NCI-H2081 (cell line): ENCODE measurements at regions not wholly inside any gene's neighbourhood (a gene's known extent, or its start where the extent isn't known, plus 50 kb on each side); places are given as distances from the start of the nearest gene placed in this dataset.

Source experiments
- DNase-seq, 2 experiments: peaks; one replicate each; lab custom pipeline; 2025; lab: John Stamatoyannopoulos, UW

GRCh38 chr9:108551030-108551841 lies 304.6 kb downstream of the ACTL7B start:
- DNase-seq: no peak

- no peak for DNase-seq
These were observed 305.7 kb downstream of the ACTL7B start for GRCh38 chr9:108550106-108550505.

- DNase-seq: no peak
These were observed 306.6 kb downstream of the ACTL7B start for GRCh38 chr9:108549184-108549583.

GRCh38 chr9:108547411-108548135 lies 308.2 kb downstream of the ACTL7B start:
- DNase-seq: no peak

- DNase-seq: no peak
These were observed 309.6 kb downstream of the ACTL7B start for GRCh38 chr9:108546215-108546614.

GRCh38 chr9:108545436-108545835 lies 310.4 kb downstream of the ACTL7B start:
- no peak for DNase-seq

GRCh38 chr9:108544866-108545265 lies 310.9 kb downstream of the ACTL7B start:
- no peak for DNase-seq

GRCh38 chr9:108543251-108543778 lies 312.5 kb downstream of the ACTL7B start:
- DNase-seq: no peak

GRCh38 chr9:108537756-108538155 lies 318.0 kb downstream of the ACTL7B start:
- no peak for DNase-seq

- DNase-seq: no peak
These were observed 318.8 kb downstream of the ACTL7B start for GRCh38 chr9:108536836-108537601.

- no peak for DNase-seq
These were observed 320.3 kb downstream of the ACTL7B start for GRCh38 chr9:108535526-108535925.

GRCh38 chr9:108534741-108535140 lies 321.0 kb downstream of the ACTL7B start:
- no peak for DNase-seq

- DNase-seq: no peak
These were observed 325.6 kb downstream of the ACTL7B start for GRCh38 chr9:108530141-108530540.

- no peak for DNase-seq
These were observed 327.6 kb downstream of the ACTL7B start for GRCh38 chr9:108528231-108528630.

GRCh38 chr9:108526518-108526917 lies 329.3 kb downstream of the ACTL7B start:
- no peak for DNase-seq

- DNase-seq: no peak
These were observed 330.6 kb downstream of the ACTL7B start for GRCh38 chr9:108525186-108525585.

- DNase-seq: no peak
These were observed 334.7 kb downstream of the ACTL7B start for GRCh38 chr9:108521063-108521590.

- DNase-seq: no peak
These were observed 336.3 kb downstream of the ACTL7B start for GRCh38 chr9:108519437-108519836.

GRCh38 chr9:108517651-108518365 lies 338.0 kb downstream of the ACTL7B start:
- no peak for DNase-seq

- DNase-seq: no peak
These were observed 339.4 kb downstream of the ACTL7B start for GRCh38 chr9:108516391-108516790.

GRCh38 chr9:108515856-108516255 lies 339.9 kb downstream of the ACTL7B start:
- no peak for DNase-seq
